Muscle of back (tissue), 3 donors: ENCODE measurements at regions not wholly inside any gene's neighbourhood (a gene's known extent, or its start where the extent isn't known, plus 50 kb on each side); places are given as distances from the start of the nearest gene placed in this dataset.
"Not testable (repeated sequence)": the region's sequence is repeated elsewhere in the genome, so short reads cannot be mapped to it uniquely, and the experiment has no call there.

Source experiments
- DNase-seq, 3 donors: peaks; one replicate each; pipeline versions ENCODE4 v3.0.0 to v3.0.0-alpha.2; 2013

GRCh38 chr12:67535176-67535575 lies 113.4 kb upstream of the DYRK2 start:
- no peak for DNase-seq

GRCh38 chr12:67535971-67536370 lies 112.6 kb upstream of the DYRK2 start:
- no peak for DNase-seq

GRCh38 chr12:67539329-67539728 lies 109.2 kb upstream of the DYRK2 start:
- no peak for DNase-seq

GRCh38 chr12:67539946-67540345 lies 108.6 kb upstream of the DYRK2 start:
- DNase-seq, result no peak

GRCh38 chr12:67540920-67541624 lies 107.5 kb upstream of the DYRK2 start:
- DNase-seq, result peak in 1 of 3 donors; percentile 17

GRCh38 chr12:67541625-67541991 lies 106.9 kb upstream of the DYRK2 start:
- no peak for DNase-seq

GRCh38 chr12:67543021-67543770 lies 105.3 kb upstream of the DYRK2 start:
- no peak for DNase-seq

GRCh38 chr12:67545298-67545697 lies 103.2 kb upstream of the DYRK2 start:
- DNase-seq, result no peak

GRCh38 chr12:67546746-67547145 lies 101.8 kb upstream of the DYRK2 start:
- no peak for DNase-seq

- not testable (repeated sequence) for DNase-seq
Observed at GRCh38 chr12:67555075-67555717, 93.3 kb upstream of the DYRK2 start.

GRCh38 chr12:67558775-67559174 lies 89.8 kb upstream of the DYRK2 start:
- no peak for DNase-seq

GRCh38 chr12:67559751-67560150 lies 88.8 kb upstream of the DYRK2 start:
- DNase-seq, result no peak

GRCh38 chr12:67562513-67563287 lies 85.8 kb upstream of the DYRK2 start:
- DNase-seq, result no peak

- no peak for DNase-seq
Observed at GRCh38 chr12:67568055-67568454, 80.5 kb upstream of the DYRK2 start.

- no peak for DNase-seq
Observed at GRCh38 chr12:67572492-67572891, 76.1 kb upstream of the DYRK2 start.

GRCh38 chr12:67573566-67573965 lies 75.0 kb upstream of the DYRK2 start:
- peak in 1 of 3 donors; percentile 8 for DNase-seq

GRCh38 chr12:67578976-67579661 lies 69.4 kb upstream of the DYRK2 start:
- DNase-seq, result no peak

- DNase-seq, result no peak
Observed at GRCh38 chr12:67579662-67580003, 68.9 kb upstream of the DYRK2 start.

- DNase-seq, result no peak
Observed at GRCh38 chr12:67582238-67582834, 66.2 kb upstream of the DYRK2 start.

- DNase-seq, result no peak
Observed at GRCh38 chr12:67582844-67583243, 65.7 kb upstream of the DYRK2 start.

- no peak for DNase-seq
Observed at GRCh38 chr12:67586951-67587350, 61.6 kb upstream of the DYRK2 start.
